NCI-H226 (cell line): ENCODE measurements at regions not wholly inside any gene's neighbourhood (a gene's known extent, or its start where the extent isn't known, plus 50 kb on each side); places are given as distances from the start of the nearest gene placed in this dataset.
"Not testable (repeated sequence)": the region's sequence is repeated elsewhere in the genome, so short reads cannot be mapped to it uniquely, and the experiment has no call there.

Source experiments
- DNase-seq: peaks from one replicate; pipeline ENCODE4 v3.0.0-alpha.2; 2015

DNA sequence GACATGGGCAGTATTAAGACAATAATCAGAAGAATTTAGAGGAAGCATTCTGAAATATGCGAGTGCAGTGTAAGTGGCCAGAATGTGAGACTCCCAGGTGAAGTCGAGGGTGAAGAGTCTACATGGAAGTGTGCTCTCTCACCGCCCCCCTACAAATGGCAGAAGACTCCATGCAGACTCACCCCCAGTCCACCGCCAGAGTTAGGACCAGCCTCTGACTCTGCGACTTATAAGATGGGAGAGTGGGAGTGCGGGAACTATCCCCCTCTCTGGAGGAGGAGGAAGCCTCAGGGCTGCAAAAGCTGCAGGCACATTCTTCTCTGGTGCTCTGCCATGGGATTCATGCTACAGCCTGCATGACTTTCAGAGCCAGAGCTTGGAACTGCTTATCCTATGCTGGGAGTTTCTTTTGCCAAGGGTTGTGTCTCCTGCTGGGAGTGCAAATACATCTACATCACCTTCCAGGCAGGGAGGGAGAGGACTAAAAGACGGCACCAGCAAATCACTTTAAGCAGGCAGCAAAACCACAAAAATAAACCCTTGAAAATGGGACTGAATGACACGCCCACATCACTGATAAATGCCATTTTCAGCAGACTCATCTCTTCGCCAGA, 206.7 kb upstream of the SULF2 start:
- DNase-seq = no peak

DNA sequence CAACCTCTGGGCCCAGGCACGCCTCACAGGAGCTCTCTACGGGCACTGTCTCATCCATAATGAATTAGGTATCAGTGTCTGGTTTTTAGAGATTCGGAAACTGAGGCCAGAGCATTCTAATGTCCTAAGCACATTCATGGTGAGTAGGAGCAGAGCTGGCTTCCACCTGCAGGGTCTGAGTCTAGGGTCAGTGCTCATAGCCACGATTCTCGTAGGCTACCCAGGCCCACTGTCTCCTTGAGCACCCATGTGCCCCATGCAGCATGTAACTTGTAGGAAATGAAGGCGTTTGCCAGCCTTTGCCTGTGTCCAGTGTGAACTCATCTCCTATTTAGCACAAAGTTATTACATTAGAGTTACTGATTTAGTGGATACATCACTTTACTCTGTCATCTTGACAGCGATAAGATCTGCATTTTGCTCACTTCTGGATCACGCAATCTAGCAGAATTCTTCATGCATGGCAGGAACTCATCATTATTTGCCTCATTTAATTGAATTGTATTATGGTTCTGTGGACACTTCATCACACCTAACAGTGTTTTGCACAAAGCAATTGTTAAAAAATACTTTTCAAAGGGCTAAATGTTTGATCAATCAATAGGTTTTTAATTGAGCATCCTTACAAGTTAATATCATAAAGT, 205.3 kb upstream of the SULF2 start:
- no peak for DNase-seq

DNA sequence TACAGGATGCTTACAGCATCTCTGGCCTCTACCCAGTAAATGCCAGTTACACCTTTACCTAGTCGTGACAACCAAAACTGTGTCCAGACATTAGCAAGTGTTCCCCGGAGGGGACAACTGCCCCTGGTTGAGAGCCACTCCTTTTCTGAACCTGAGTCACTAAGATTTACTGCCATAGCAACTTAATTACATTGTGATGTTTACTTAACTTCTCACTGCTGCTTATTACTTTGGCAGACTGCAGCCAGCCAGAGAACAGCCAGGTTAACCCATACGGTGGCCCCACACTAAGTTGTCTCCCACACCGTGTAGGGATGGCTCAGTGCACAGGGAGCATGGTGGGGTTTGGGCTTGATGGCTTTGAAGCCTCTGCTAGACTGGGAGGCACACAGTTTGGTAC, 204.7 kb upstream of the SULF2 start:
- DNase-seq = no peak

DNA sequence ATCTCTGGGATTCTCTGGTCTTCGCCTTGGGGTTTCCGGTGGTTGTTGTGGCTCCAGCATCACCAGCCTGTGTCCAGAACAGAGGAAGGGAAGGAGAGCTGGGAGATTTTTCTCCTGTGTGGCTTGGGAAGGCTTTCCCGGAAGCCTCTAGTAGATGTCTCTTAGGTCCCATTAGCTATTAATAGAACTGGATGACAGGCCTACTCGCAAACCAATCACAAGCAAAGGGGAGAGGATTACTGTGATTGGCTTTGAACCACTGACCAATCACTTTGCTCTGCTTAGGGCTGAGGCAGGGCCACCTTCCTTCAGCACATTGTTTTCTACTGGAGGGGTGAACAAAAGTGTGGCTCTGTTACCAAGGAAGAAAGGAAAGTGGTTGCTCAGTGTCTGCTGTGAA, 203.4 kb upstream of the SULF2 start:
- DNase-seq = no peak

DNA sequence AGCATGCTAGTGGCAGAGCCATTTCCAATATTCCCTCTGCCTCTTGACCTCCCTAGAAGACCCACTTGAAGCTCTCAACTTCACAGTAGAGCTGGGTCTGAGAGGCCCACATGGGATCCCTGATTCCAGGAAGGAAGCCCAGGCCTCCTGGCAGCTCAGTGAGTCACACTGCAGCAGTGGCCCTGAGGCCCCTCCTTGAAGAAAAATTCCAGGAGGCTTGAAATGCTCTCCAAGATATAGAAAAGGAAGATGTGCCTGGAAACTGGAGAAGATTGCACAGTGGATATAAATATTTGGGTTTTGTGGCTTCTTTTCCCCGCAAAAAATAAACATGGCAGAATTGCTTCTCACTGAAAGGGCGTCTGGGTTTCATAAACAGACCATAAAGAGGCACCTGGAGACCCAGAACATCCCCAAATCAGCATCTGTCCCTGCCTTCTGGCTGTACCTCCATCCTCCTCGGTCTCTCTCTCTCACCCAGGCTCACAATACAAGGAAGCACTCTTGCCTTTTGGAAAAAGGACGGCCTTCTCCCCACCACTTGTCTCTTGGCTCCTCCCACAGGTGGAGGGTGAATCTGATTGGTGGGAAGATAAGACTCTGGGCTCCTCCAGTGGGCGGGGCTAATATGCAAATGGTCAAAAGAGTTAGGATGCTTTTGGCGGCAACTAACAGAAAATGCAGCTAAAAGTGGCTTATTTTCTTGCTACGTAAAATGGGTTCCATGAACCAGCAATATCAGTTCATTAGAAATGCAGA, 200.0 kb upstream of the SULF2 start:
- DNase-seq = peak; percentile 45

DNA sequence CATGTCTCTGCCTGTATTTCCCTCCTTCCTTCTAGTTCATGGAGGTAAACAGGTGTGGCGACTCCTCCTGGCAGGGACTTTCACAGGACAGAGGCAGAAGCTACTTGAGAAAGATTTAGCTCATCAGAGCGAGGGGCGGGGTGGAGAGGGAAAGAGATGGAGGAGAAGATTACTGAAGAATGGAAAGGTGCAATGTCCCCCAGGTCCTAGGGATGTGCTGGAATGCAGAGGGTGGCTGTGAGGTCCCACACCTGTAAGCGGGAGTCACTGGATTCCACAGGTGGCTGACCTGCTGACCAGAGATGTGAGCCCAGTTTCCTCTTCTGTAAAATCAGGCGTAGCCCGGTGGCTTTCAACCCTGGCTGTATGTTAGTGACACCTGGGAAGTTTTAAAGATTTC, 199.2 kb upstream of the SULF2 start:
- DNase-seq = no peak

DNA sequence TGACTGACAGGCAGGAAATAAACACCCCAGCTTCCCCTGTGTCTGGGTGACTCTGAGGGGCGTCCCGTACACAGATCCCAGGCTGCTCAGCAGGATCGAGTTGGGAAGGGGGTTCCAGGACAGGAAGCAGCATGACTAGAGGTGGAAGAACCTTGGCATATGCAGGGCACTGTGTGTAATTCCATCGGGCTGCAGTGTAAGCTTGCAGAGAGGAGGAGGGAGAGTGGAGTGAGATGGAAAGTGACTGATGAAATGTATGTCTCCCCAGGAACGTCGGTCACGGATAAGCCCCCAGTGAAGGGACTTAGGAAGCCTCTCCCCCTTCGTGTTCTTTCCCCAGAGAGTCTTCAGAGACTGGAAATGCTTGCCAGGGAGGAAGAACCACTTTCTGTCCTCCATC, 198.4 kb upstream of the SULF2 start:
- not testable (repeated sequence) for DNase-seq

DNA sequence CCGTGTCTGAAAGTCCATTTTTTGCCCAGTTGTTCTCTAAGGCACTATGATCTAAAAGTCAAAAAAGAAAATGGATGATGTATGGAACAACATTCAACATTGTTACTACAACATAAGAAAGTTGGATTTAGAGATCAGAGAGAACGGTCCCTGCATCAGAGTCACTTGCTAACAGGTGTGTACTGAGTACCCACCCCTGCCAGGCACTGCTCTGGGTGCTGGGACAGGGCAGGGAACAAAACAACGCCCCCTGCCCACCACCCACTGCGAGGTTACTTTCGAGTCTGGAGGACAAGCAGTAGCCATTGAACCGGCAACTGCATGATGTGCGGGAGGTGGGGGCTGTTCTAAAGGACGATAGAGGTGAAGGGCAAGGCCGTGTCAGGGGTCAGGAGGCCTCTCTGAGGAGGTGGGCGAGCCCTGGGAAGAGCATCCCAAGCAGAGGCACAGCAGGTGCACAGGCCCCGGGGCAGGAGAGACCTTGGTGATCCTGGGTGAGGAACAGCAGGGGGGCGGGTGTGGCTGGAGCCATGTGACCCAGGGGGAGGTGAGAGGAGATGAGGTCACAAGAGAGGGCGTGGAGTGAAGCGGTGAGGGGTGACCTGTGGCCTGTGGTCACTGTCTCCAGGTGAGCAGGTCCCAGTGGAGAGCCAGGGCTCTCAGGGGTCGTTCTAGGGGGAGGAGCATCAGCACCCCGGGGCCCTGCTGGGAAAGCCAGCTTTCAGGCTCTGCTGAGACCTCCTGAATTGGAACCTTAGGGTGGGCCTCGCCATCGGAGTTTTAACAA, 197.5 kb upstream of the SULF2 start:
- no peak for DNase-seq

DNA sequence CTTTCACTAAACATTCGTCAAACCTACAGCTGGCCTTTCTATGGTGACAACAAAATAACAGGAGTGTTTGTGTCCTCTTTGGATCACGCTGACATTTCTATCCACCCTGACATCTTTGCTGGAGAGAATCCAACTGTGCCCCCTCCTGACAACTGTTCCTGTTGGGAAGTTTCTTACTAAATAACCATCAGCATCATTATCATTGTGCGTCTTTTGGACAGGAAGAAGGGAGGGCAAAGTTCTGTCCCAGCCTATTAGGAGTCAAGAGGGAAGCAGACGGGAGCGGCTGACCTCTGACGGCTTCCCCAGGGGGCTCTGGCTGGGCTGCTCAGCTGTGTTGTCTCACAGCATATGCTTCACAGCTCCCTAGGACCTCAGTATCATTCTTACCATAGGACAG, 195.9 kb upstream of the SULF2 start:
- no peak for DNase-seq

DNA sequence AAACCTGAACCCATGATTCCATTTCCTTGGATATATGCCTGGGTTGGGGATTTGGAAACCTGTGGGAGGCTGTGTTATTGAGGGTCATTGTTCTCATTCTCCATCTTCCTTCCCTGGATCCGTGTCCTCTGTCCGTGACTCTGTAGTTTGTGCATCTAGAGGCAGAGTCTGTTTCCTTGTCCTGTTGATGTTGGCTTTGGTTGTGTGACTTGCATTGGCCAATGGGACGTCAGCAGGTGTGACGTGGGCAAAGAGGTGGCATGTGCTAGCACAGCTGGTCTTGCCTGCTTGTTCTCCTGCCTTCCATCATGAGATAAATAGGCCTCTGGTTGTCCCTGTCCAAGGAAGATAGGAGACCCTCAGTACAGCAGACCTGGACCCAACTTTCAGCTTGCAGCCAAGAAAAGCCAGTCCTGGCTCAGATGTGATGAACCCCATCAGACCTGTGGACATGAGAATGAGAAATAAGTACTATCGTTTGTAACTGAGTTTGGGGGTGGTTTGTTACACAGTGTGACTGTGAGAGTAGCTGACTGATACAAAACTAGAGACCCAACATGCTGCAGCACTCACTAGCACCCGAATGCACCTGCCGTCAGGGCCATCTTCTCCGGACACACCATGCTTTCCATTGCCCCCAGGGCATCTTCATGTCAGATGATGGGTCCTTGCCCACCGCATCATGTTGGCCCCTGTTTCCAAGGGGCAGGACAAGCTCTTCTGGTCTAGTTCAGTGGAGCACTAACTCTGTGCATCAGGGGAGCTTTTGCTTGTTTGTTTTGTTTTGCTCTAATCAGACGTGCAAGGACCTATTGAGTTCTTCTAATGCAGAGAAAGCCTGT, 195.3 kb upstream of the SULF2 start:
- no peak for DNase-seq

DNA sequence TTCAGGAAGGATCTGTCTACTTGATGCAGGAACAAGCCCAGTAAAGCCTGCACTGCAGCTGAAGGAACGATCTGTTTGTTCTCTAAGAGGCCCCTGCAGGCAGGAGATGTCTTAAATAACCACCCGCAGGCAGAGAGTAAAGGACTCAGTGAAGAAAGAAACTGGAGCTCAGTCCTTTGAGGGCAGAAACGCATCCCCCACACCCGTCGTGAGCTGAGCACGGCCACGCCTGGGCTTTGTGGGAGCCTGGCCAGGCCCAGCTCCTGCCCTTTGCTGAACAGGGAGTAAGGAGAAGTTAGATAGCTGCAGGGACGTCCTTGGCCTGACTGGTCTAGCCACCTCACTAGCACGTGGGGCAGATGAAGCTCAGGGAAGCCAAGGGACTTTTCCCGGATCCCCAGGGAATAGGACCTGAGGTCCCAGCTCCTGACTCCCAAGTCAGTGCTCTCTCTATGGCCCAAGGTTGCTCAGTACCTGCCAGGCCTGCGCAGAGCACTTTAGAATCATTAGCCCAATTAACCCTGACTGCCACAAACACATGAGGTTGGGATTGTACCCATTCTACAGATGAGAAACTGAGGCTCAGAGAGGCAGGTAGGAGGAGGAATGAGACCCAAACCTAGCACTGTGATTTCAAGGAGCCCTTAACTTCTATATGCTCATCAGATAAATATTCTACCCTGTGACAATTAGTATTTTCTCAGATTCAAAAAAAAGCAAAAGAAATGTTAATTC, 194.2 kb upstream of the SULF2 start:
- not testable (repeated sequence) for DNase-seq

DNA sequence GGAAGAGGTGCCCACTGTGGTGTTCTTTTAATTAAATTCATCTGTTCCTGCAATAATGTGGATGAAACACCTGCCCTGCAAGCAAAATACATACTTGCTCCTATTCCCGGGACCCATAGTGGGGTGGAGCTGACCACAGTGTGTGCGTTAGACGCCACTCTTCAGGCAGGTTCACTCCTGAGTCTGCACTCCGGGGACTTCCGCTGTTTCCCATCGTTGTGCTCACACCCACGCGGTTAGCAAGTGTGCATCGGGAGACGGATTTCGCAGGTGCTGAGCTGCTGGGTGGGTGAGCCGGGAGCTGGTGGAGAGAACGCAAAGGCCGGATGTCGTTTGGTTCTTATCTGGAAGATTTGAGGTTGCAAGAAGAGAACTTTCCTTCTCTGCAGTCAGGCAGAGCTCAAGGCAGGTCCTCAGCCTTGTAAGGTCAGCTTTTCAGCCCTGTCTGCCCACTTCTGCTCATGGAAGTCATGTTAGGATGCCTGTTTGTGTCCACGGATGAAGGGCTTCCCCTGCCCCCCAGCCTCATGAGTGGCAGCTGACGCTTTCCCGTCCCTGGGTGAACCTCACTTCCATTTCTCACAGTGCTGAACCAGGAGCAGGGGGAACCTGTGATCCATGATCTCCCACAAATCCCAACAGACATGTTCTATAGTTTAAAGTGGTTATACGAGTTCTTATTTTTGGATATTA, 193.3 kb upstream of the SULF2 start:
- DNase-seq = not testable (repeated sequence)

DNA sequence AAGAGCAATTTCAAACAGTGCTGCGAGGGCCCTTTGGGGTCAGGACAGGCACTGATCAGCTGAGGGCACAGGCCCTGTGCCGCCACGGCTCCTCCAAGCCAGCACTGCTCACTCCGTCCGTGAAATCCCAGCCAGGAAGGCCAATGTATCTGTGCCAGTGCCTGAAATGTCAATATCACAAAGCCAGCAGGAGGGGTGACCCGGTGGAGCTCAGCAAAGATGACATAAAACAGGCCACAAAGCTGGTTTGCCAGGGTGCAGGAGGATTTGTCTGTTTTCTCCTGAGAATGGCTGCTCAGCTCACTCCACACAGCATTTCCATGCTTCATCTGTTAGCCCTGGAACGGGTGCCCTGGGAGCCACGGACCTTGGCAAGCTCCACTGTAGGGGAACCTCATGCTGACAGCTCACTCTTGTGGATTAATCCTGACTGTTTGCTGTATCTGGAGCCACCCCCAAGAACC, 192.5 kb upstream of the SULF2 start:
- DNase-seq = not testable (repeated sequence)

DNA sequence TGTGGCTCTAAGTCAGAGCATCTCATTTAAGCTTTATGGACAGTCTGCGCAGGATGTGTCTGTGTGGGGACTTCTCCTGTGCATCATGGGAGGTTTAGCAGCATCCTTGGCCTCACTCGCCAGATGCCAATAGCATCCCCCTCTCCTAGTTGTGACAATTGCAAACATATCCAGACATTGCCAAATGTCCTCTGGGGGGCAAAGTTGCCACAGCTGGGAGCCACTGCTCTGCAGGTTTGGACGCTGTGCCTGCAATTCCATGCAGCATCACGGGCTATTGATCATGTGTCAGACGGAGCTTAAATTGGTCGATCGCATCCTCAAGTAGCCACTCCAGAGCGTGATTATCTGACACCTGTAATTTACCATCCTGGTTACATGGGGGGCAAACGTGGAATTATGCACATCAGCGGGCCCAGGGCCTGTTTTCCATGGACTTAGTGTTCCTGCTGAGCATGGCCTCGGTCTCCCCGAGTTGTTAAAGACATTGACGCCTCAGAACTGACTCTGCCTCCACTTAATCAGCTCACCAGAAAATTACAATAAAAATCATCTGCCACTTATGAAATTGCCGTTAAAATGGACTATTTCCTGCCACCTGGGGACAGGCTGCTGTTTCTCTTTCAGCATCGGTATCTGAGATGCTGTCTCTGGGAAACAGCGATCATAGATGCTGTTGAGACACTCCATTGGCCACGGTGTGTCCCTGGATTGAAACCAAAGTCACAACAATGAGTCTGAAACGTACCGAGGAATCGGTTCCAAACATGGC, 191.9 kb upstream of the SULF2 start:
- not testable (repeated sequence) for DNase-seq

DNA sequence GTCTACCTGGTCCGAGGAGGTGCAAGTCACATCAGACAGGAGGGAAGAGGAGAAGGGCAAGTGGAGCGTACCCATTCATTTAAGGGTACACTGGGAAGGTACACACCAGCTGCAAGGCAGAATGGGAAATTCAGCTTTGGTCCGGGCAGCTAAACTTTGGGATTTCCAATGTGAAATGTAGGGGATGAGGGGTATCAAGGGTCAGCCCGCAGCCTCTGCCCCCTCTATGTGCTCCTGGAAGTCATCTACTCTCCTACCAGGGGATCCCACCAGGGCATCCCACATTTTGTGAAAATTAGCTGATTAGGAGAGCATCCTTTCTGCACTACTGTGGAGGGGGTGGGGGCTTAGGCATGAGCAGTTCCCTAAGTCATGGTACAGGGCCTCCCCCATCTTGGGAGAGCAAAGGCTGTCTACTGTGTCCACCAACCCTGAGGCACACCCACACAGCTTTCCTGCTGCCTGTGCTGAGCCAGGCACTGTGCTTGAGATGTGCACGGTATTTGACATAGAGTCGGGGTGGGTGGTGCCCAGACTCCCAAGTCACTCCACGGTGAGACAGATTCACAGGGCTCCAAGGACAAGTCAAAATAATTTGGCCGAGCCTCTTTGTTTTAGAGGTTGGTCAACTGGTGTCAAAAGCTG, 189.1 kb upstream of the SULF2 start:
- DNase-seq = no peak

DNA sequence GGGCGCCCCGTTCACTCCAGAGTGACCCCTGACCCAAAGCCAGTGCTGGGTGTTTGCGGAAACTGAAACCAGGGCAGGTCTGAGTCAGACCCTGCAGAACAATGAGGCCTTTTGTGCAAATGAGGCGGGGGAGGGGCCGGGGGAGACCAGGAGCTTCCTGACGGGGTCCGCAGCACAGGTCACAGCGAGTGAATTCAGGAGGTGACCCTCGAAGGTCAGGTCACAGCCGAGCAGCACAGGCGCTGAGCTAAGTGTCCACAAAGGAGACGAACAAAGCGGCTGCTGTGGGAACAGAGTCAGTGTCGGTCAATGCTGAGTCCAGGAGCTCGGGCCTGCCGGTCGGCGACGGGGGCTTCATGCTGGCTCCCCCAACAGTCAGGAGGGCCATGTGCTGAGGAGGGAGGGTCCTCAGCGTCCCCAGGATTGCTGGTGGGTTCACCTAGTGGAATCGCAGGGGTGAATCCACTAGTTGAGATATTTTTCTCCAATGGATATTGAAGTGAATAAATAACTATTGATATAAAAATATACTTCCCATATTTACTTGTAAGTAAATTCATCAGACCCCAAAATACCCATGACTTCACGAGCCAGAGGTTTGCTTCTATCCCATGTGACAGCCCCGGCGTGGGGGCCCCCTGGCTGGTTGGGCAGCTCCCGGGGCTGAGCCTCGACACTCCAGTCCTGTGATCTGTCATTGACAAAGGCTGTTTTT, 188.4 kb upstream of the SULF2 start:
- no peak for DNase-seq

DNA sequence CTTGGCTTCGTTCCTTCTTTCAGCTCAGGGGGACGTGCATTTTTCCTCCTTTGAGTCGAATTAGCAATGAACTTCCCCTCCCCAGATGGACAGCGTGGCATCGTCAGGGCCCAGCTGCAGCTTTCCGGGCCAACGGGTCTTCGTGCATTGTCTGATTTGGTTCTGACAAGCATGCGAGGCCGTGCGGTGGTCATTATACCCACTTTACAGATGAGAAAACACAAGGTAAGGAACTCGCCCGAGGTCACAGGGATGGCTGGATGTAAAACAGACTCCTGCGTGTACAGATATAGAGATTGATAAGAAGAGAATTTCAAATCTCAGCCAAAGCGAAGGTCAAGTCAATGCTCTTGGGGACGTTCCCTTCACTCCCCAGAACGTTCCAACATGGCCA, 187.6 kb upstream of the SULF2 start:
- DNase-seq = no peak

DNA sequence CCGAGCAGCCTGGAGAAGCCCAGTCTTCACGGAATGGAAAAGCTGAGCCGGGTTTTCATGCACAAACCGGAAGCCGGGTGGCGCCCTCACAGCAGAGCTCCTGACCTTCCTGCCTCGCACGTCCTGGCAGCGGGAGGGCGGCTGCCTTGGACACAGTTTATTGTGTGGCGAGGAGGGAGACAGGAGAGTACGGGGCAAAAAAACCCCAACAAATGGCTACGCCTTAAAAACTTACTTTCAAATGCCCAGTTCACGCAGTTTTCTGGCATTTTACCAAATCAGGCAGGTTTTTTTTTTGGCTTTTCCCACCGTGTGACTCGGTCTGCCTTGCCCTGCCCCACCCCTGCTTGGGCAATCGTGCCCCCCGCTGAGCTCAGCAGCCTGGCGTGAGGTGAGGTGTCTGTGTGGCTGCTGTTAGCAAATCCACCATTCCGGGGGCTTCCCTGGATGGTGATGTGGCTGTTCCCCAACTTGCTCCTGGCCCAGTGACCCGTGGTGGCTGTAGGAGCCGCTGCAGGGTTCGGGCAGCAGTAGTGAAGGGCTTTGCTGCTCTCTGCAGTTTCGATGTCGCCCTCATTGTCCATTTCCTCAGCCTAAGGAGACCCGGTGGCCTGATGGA, 187.1 kb upstream of the SULF2 start:
- DNase-seq = peak; percentile 6
